Fibroblast of the aortic adventitia (primary cell): ENCODE measurements at regions not wholly inside any gene's neighbourhood (a gene's known extent, or its start where the extent isn't known, plus 50 kb on each side); places are given as distances from the start of the nearest gene placed in this dataset.

Experiments used
- DNase-seq: peaks from one replicate; pipeline ENCODE4 v3.0.0-alpha.2; 2010; ENCODE audit warnings: low read depth
- H3K4me3 ChIP-seq: 2 replicates; pipeline ENCODE4 v1.5.1; 2011; ENCODE audit warnings: low read depth, mild to moderate bottlenecking, control low read depth, low read length, moderate library complexity
- TF ChIP-seq, protein P1 (sequence below): IDR thresholded peaks from 2 replicates; pipeline ENCODE4 v1.5.1; 2011; ENCODE audit warnings: mild to moderate bottlenecking, low read length, control low read depth, inconsistent platforms; ENCODE audit not compliant: insufficient read depth

- TF ChIP-seq, protein P1, sequence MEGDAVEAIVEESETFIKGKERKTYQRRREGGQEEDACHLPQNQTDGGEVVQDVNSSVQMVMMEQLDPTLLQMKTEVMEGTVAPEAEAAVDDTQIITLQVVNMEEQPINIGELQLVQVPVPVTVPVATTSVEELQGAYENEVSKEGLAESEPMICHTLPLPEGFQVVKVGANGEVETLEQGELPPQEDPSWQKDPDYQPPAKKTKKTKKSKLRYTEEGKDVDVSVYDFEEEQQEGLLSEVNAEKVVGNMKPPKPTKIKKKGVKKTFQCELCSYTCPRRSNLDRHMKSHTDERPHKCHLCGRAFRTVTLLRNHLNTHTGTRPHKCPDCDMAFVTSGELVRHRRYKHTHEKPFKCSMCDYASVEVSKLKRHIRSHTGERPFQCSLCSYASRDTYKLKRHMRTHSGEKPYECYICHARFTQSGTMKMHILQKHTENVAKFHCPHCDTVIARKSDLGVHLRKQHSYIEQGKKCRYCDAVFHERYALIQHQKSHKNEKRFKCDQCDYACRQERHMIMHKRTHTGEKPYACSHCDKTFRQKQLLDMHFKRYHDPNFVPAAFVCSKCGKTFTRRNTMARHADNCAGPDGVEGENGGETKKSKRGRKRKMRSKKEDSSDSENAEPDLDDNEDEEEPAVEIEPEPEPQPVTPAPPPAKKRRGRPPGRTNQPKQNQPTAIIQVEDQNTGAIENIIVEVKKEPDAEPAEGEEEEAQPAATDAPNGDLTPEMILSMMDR = no peak
- no peak for DNase-seq
- H3K4me3 ChIP-seq = no peak overlapping the region
Measured at GRCh38 chr14:98888927-98889835, 382.8 kb downstream of the BCL11B start.

- TF ChIP-seq, protein P1 = no peak
Measured at GRCh38 chr14:98889836-98890185, 382.2 kb downstream of the BCL11B start.

GRCh38 chr14:98890556-98891340, 381.2 kb downstream of the BCL11B start:
- TF ChIP-seq, protein P1 = no peak
- no peak overlapping the region for H3K4me3 ChIP-seq
- DNase-seq = no peak

More at GRCh38 chr14:98889836-98890185, 382.2 kb downstream of the BCL11B start:
- no peak for DNase-seq
- no peak overlapping the region for H3K4me3 ChIP-seq

- no peak for DNase-seq
- TF ChIP-seq, protein P1 = no peak
Measured at GRCh38 chr14:98893675-98894074, 378.3 kb downstream of the BCL11B start.

GRCh38 chr14:98894600-98894999, 377.4 kb downstream of the BCL11B start:
- TF ChIP-seq, protein P1 = no peak
- DNase-seq = no peak
- no peak overlapping the region for H3K4me3 ChIP-seq

More at GRCh38 chr14:98893675-98894074, 378.3 kb downstream of the BCL11B start:
- no peak overlapping the region for H3K4me3 ChIP-seq

GRCh38 chr14:98896449-98896848, 375.5 kb downstream of the BCL11B start:
- TF ChIP-seq, protein P1 = no peak
- H3K4me3 ChIP-seq = no peak overlapping the region
- DNase-seq = no peak
